Lower leg skin (tissue), 4 donors: ENCODE measurements at regions not wholly inside any gene's neighbourhood (a gene's known extent, or its start where the extent isn't known, plus 50 kb on each side); places are given as distances from the start of the nearest gene placed in this dataset.

Source experiments
- DNase-seq, 2 donors: peaks; one replicate each; pipeline ENCODE4 v3.0.0-alpha.2; 2019; ENCODE audit warnings: low spot score in 2 of 2
- H3K4me3 ChIP-seq: fragments of 200-600 bp; sonication (generic); 2 replicates; pipeline ENCODE4 v1.5.1; 2017; ENCODE audit warnings: mild to moderate bottlenecking, low read depth; ENCODE audit not compliant: poor library complexity, severe bottlenecking
- CTCF ChIP-seq, 3 donors: fragments of 450-650 bp; IDR thresholded peaks; one replicate each; pipeline ENCODE4 v1.5.1; 2016; ENCODE audit warnings: antibody characterized with exemption in 3 of 3, mild to moderate bottlenecking in 3 of 3, moderate library complexity in 2 of 3
- POLR2A ChIP-seq, 2 donors: fragments of 450-650 bp; IDR thresholded peaks; one replicate each; pipeline ENCODE4 v1.6.1; 2016 to 2017; ENCODE audit warnings: antibody characterized with exemption in 2 of 2, mild to moderate bottlenecking in 1 of 2, moderate library complexity in 1 of 2
- WGBS, 2 donors: methylation state at CpG; one replicate each; pipeline ENCODE4 v1.1.5; 2018; 5-methylcytosine and 5-hydroxymethylcytosine counted together
- intact Hi-C: fragments of 100-400 bp; cut with DNase I; formaldehyde crosslinking; loops from one replicate; pipeline ENCODE4 v1.15.0; 2023; ENCODE audit warnings: low total_unique reads

GRCh38 chr2:16154501-16155280 is 214.3 kb downstream of the MYCN start:
- TF ChIP-seq CTCF (IDR thresholded peaks at IDR 0.05) (no peak), POLR2A (IDR thresholded peaks at IDR 0.05) (no peak)
- intact Hi-C loops = no loop called here

GRCh38 chr2:16154061-16154460 is 213.7 kb downstream of the MYCN start:
- DNase-seq = no peak
- intact Hi-C loops = no loop called here
- WGBS, 2 donors = 78 to 87% methylated on average over 4 of the region's 4 CpGs
- no peak overlapping the region for H3K4me3 ChIP-seq
- TF ChIP-seq CTCF (IDR thresholded peaks at IDR 0.05) (no peak), POLR2A (IDR thresholded peaks at IDR 0.05) (no peak)

More at GRCh38 chr2:16154501-16155280, 214.3 kb downstream of the MYCN start:
- 89 to 92% methylated on average over 4 of the region's 4 CpGs for WGBS, 2 donors
- peak in 1 of 2 donors; percentile 56 for DNase-seq
- H3K4me3 ChIP-seq = no peak overlapping the region

GRCh38 chr2:16153754-16154035 is 213.3 kb downstream of the MYCN start:
- H3K4me3 ChIP-seq = no peak overlapping the region
- no peak for DNase-seq
- intact Hi-C loops = no loop called here
- TF ChIP-seq CTCF (IDR thresholded peaks at IDR 0.05) (no peak), POLR2A (IDR thresholded peaks at IDR 0.05) (no peak)

GRCh38 chr2:16152928-16153753 is 212.8 kb downstream of the MYCN start:
- DNase-seq = peak in 1 of 2 donors; percentile 17
- WGBS, 2 donors = 64 to 68% methylated on average over 3 of the region's 3 CpGs
- H3K4me3 ChIP-seq = no peak overlapping the region
- intact Hi-C loops = no loop called here
- TF ChIP-seq POLR2A (IDR thresholded peaks at IDR 0.05) (no peak), CTCF (IDR thresholded peaks at IDR 0.05) (no peak)

GRCh38 chr2:16152071-16152927 is 211.9 kb downstream of the MYCN start:
- 79 to 84% methylated on average over 5 of the region's 5 CpGs for WGBS, 2 donors
- peak in 1 of 2 donors; percentile 17 for DNase-seq
- H3K4me3 ChIP-seq = no peak overlapping the region
- intact Hi-C loops = no loop called here
- TF ChIP-seq POLR2A (IDR thresholded peaks at IDR 0.05) = no peak
- no peak for TF ChIP-seq CTCF (IDR thresholded peaks at IDR 0.05)
